HCT116 (cell line): ENCODE measurements at regions not wholly inside any gene's neighbourhood (a gene's known extent, or its start where the extent isn't known, plus 50 kb on each side); places are given as distances from the start of the nearest gene placed in this dataset.

ENCODE experiments used
- CTCF ChIP-seq, 3 experiments: fragments of 200-600 bp in 1 of 3; sonication (generic) in 1 of 3; IDR thresholded peaks in 2 of 3; conservative IDR thresholded peaks in 1 of 3; 2 replicates each; pipeline ENCODE4 v1.5.1; 2012 to 2017; ENCODE audit warnings: low read depth in 2 of 3, low read length in 2 of 3, antibody characterized with exemption in 1 of 3, borderline replicate concordance in 1 of 3, control low read depth in 1 of 3, mild to moderate bottlenecking in 1 of 3, mixed read lengths in 1 of 3, mixed run types in 1 of 3, moderate library complexity in 1 of 3; ENCODE audit not compliant: insufficient read depth in 1 of 3
- EZH2 ChIP-seq: fragments of 200-600 bp; sonication (generic); IDR thresholded peaks from 2 replicates; pipeline ENCODE4 v1.6.1; 2017; ENCODE audit warnings: antibody characterized with exemption, mixed run types

GRCh38 chr3:34301313-34301712 lies 502.9 kb downstream of the PDCD6IP start:
- no peak for TF ChIP-seq EZH2
- no peak for TF ChIP-seq CTCF (IDR thresholded peaks at IDR 0.05 in 2 of 3, conservative IDR thresholded peaks at IDR 0.05 in 1 of 3; ENCODE audit: borderline replicate concordance in 1 of 3, insufficient read depth in 1 of 3, low read depth in 2 of 3, low read length in 2 of 3)
